B cell (primary cell): ENCODE measurements at regions not wholly inside any gene's neighbourhood (a gene's known extent, or its start where the extent isn't known, plus 50 kb on each side); places are given as distances from the start of the nearest gene placed in this dataset.

Experiments
- ATAC-seq: fragments of 200-7000 bp; cut with Tn5 transposase; one replicate; pipeline ENCODE4 v1.10.0; 2021; ENCODE audit warnings: low read depth, mild to moderate bottlenecking, moderate number of reproducible peaks, moderate library complexity
- CTCF ChIA-PET: fragments of 350-600 bp; sonication (Branson Sonifier 250); formaldehyde crosslinking; loops from one replicate; lab custom pipeline; 2021; ENCODE audit warnings: antibody characterized with exemption, inconsistent platforms; lab: Charles Lee
- POLR2A ChIA-PET: fragments of 350-600 bp; sonication (Branson Sonifier 250); formaldehyde crosslinking; loops from one replicate; lab custom pipeline; 2021; ENCODE audit warnings: antibody characterized with exemption; lab: Charles Lee
- DNase-seq: peaks from one replicate; pipeline ENCODE4 v3.0.0; 2013
- H2AFZ ChIP-seq: 2 replicates; pipeline ENCODE4 v1.6.1; 2012; ENCODE audit warnings: mild to moderate bottlenecking, low read depth, low read length; ENCODE audit not compliant: insufficient read depth, poor library complexity, severe bottlenecking
- H3K27ac ChIP-seq, 2 donors: 1 replicate in 1 of 2; 2 replicates in 1 of 2; pipeline ENCODE4 v1.5.1; 2012 to 2013; ENCODE audit warnings: low read length in 2 of 2, mild to moderate bottlenecking in 2 of 2, moderate library complexity in 1 of 2
- H3K27me3 ChIP-seq, 4 experiments: fragments of 200-600 bp in 1 of 4; sonication (generic) in 1 of 4; replicated peaks in 1 of 4; 1 replicate in 2 of 4; 2 replicates in 2 of 4; pipeline versions ENCODE4 v1.6.1 to v1.7.0; 2013 to 2016; ENCODE audit warnings: low read length in 3 of 4, mild to moderate bottlenecking in 2 of 4, mixed read lengths in 1 of 4, moderate library complexity in 1 of 4; ENCODE audit not compliant: insufficient read depth in 4 of 4, control insufficient read depth in 3 of 4; ENCODE audit errors: control extremely low read depth in 1 of 4
- H3K36me3 ChIP-seq, 2 experiments: replicated peaks in 1 of 2; 1 replicate in 1 of 2; 2 replicates in 1 of 2; pipeline versions ENCODE4 v1.6.1 to v1.7.1; 2013; ENCODE audit warnings: low read length in 1 of 2; ENCODE audit not compliant: insufficient read depth in 2 of 2, control insufficient read depth in 1 of 2; ENCODE audit errors: control extremely low read depth in 1 of 2, extremely low read depth in 1 of 2
- H3K4me1 ChIP-seq, 2 donors: fragments of 200-600 bp in 1 of 2; sonication (generic) in 1 of 2; 1 replicate in 1 of 2; 2 replicates in 1 of 2; pipeline versions ENCODE4 v1.5.1 to v1.6.1; 2013 to 2017; ENCODE audit warnings: low read length in 2 of 2; ENCODE audit not compliant: control insufficient read depth in 2 of 2, insufficient read depth in 2 of 2
- H3K4me2 ChIP-seq: replicated peaks from 2 replicates; pipeline ENCODE3; 2012; ENCODE audit warnings: mild to moderate bottlenecking, low read depth, low read length; ENCODE audit not compliant: poor library complexity, severe bottlenecking
- H3K4me3 ChIP-seq, 5 experiments: fragments of 200-600 bp in 1 of 5; sonication (generic) in 1 of 5; 1 replicate in 3 of 5; 2 replicates in 2 of 5; pipeline versions ENCODE4 v1.5.1 to v1.7.0; 2011 to 2016; ENCODE audit warnings: low read length in 4 of 5, mild to moderate bottlenecking in 4 of 5, low read depth in 2 of 5, control low read depth in 1 of 5, moderate library complexity in 1 of 5; ENCODE audit not compliant: insufficient read depth in 1 of 5; ENCODE audit errors: control extremely low read depth in 1 of 5, extremely low read depth in 1 of 5
- H3K79me2 ChIP-seq: fragments of 200-600 bp; sonication (generic); one replicate; pipeline ENCODE4 v1.6.0; 2016; ENCODE audit warnings: low read length; ENCODE audit not compliant: control insufficient read depth, insufficient read depth
- H3K9ac ChIP-seq: fragments of 200-600 bp; sonication (generic); 2 replicates; pipeline ENCODE4 v1.6.1; 2017; ENCODE audit warnings: mild to moderate bottlenecking, low read length, moderate library complexity
- H3K9me3 ChIP-seq, 3 donors: one replicate each; pipeline versions ENCODE4 v1.6.1 to v1.7.1; 2013; ENCODE audit warnings: low read length in 2 of 3; ENCODE audit not compliant: control insufficient read depth in 2 of 3, insufficient read depth in 1 of 3; ENCODE audit errors: control extremely low read depth in 1 of 3
- H4K20me1 ChIP-seq: 2 replicates; pipeline ENCODE4 v1.6.0; 2012; ENCODE audit warnings: mild to moderate bottlenecking, low read length; ENCODE audit not compliant: insufficient read depth, control insufficient read depth, poor library complexity, severe bottlenecking
- H3K27ac Mint-ChIP-seq: one replicate; pipeline ENCODE4 v1.8.0; 2021; ENCODE audit warnings: mixed read lengths
- H3K27me3 Mint-ChIP-seq: one replicate; pipeline ENCODE4 v1.8.0; 2021; ENCODE audit warnings: mixed read lengths
- H3K4me1 Mint-ChIP-seq: one replicate; pipeline ENCODE4 v1.8.0; 2021; ENCODE audit warnings: mixed read lengths
- H3K4me3 Mint-ChIP-seq: one replicate; pipeline ENCODE4 v1.8.0; 2021; ENCODE audit warnings: mixed read lengths
- H3K9me3 Mint-ChIP-seq: one replicate; pipeline ENCODE4 v1.8.0; 2022; ENCODE audit warnings: mixed read lengths; ENCODE audit not compliant: insufficient read depth
- CTCF ChIP-seq: fragments of 200-600 bp; IDR thresholded peaks from one replicate; pipeline ENCODE4 v1.8.0; 2022; ENCODE audit warnings: antibody characterized with exemption, mild to moderate bottlenecking
- EZH2 ChIP-seq: IDR thresholded peaks from 2 replicates; pipeline ENCODE4 v1.6.1; 2012; ENCODE audit warnings: borderline replicate concordance, low read depth, mild to moderate bottlenecking, moderate library complexity, low read length; ENCODE audit not compliant: insufficient read depth, poor library complexity, severe bottlenecking
- WGBS: methylation state at CpG from one replicate; pipeline ENCODE4 v1.1.5; 2013; ENCODE audit warnings: missing lambda C conversion rate; ENCODE audit not compliant: insufficient coverage; 5-methylcytosine and 5-hydroxymethylcytosine counted together
- intact Hi-C: fragments of 100-400 bp; cut with micrococcal nuclease; formaldehyde crosslinking; loops from one replicate; pipeline ENCODE4 v1.10.0; 2022

GRCh38 chrX:66914080-66914479 is 275.2 kb upstream of the EDA2R start:
- no peak for ATAC-seq
- no CpG with 5 or more reads among the region's 6 CpGs for WGBS
- no peaks in the 10 kb centered on the region for H3K36me3 ChIP-seq
- ChIA-PET POLR2A (no interaction called here), CTCF (no interaction called here)
- H3K9ac ChIP-seq = no peak overlapping the region
- no peak overlapping the region for H3K4me3 Mint-ChIP-seq
- H3K4me2 ChIP-seq = no peak overlapping the region
- H3K9me3 ChIP-seq = no peaks in the 10 kb centered on the region
- intact Hi-C loops = no loop called here
- DNase-seq = no peak
- H3K4me3 ChIP-seq = no peak overlapping the region
- TF ChIP-seq EZH2 = no peak
- TF ChIP-seq CTCF = no peak
- H3K27me3 Mint-ChIP-seq = no peaks in the 10 kb centered on the region
- no peaks in the 10 kb centered on the region for H3K4me1 ChIP-seq
- no peaks in the 10 kb centered on the region for H3K9me3 Mint-ChIP-seq
- no peaks in the 10 kb centered on the region for H3K79me2 ChIP-seq
- no peaks in the 10 kb centered on the region for H4K20me1 ChIP-seq
- H3K27me3 ChIP-seq = no peaks in the 10 kb centered on the region
- no peaks in the 10 kb centered on the region for H3K4me1 Mint-ChIP-seq
- H2AFZ ChIP-seq = no peak overlapping the region
- H3K27ac ChIP-seq = no peak overlapping the region
- H3K27ac Mint-ChIP-seq = no peak overlapping the region

DNA sequence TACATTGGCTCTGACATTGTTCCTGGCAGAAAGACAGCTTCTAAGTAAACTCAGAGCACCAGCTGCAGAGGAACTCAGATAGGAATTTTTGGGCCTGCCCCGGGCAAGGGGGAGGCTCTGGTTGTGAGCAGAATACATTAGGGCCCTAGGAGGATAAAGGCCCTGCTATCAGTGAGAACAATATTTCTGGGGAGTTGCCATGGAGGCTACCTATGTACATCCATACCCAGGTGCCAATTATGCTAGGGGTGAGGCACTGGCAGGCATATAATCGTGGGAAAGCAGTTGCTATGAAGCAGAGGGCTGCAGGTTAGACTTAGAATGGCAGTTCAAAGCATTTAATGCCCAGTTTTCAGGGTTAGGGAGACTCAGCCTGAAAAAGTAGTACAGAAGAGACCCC is 273.5 kb upstream of the EDA2R start:
- Histone ChIP-seq H3K4me2 (no peak overlapping the region), H4K20me1 (no peaks in the 10 kb centered on the region), H3K9ac (no peak overlapping the region), H3K4me3 (no peak overlapping the region), H3K27ac (no peak overlapping the region), H3K9me3 (no peaks in the 10 kb centered on the region), H3K4me1 (no peaks in the 10 kb centered on the region), H3K79me2 (no peaks in the 10 kb centered on the region), H3K36me3 (no peaks in the 10 kb centered on the region), H2AFZ (no peak overlapping the region), H3K27me3 (no peaks in the 10 kb centered on the region)
- Mint-ChIP-seq H3K4me1 (no peaks in the 10 kb centered on the region), H3K4me3 (no peak overlapping the region), H3K27me3 (no peaks in the 10 kb centered on the region), H3K9me3 (no peaks in the 10 kb centered on the region), H3K27ac (no peak overlapping the region)
- intact Hi-C loops = no loop called here
- ChIA-PET POLR2A (no interaction called here), CTCF (no interaction called here)
- TF ChIP-seq CTCF (no peak), EZH2 (no peak)
- ATAC-seq (no peak), DNase-seq (no peak)
- WGBS = no CpG with 5 or more reads among the region's 2 CpGs
